Esophagus squamous epithelium (tissue), 5 donors: ENCODE measurements at regions not wholly inside any gene's neighbourhood (a gene's known extent, or its start where the extent isn't known, plus 50 kb on each side); places are given as distances from the start of the nearest gene placed in this dataset.

ENCODE experiments used
- DNase-seq: peaks from one replicate; lab custom pipeline; 2025; lab: John Stamatoyannopoulos, UW
- H3K27ac ChIP-seq, 4 donors: fragments of 200-600 bp; sonication (generic); one replicate each; pipeline ENCODE4 v1.5.1; 2016 to 2019; ENCODE audit warnings: mild to moderate bottlenecking in 1 of 4
- H3K27me3 ChIP-seq, 4 donors: fragments of 200-600 bp; sonication (generic); 1 replicate in 3 of 4; 2 replicates in 1 of 4; pipeline versions ENCODE4 v1.5.1 to v1.6.0; 2017 to 2021; ENCODE audit warnings: antibody characterized with exemption in 1 of 4
- H3K36me3 ChIP-seq, 3 donors: fragments of 200-600 bp; sonication (generic); one replicate each; pipeline ENCODE4 v1.5.1; 2016 to 2019
- H3K4me1 ChIP-seq, 3 donors: fragments of 200-600 bp; sonication (generic); one replicate each; pipeline ENCODE4 v1.5.1; 2017 to 2019
- H3K4me3 ChIP-seq, 4 donors: fragments of 200-600 bp; sonication (generic); 1 replicate in 3 of 4; 2 replicates in 1 of 4; pipeline ENCODE4 v1.5.1; 2016 to 2019; ENCODE audit warnings: mild to moderate bottlenecking in 2 of 4, moderate library complexity in 1 of 4
- H3K9me3 ChIP-seq, 3 donors: fragments of 200-600 bp; sonication (generic); one replicate each; pipeline ENCODE4 v1.5.1; 2016 to 2019
- POLR2A ChIP-seq, 4 donors: fragments of 450-650 bp; IDR thresholded peaks; one replicate each; pipeline ENCODE4 v1.6.1; 2017; ENCODE audit warnings: antibody characterized with exemption in 4 of 4, mild to moderate bottlenecking in 4 of 4, moderate library complexity in 3 of 4
- WGBS, 2 donors: methylation state at CpG; one replicate each; pipeline ENCODE4 v1.1.5; 2018; 5-methylcytosine and 5-hydroxymethylcytosine counted together
- intact Hi-C: fragments of 100-400 bp; cut with DNase I; formaldehyde crosslinking; loops from one replicate; pipeline ENCODE4 v1.15.0; 2022
- TF ChIP-seq, protein P1 (sequence below), 6 experiments: fragments of 450-650 bp in 4 of 6; fragments of 200-600 bp in 2 of 6; sonication (generic) in 2 of 6; IDR thresholded peaks; one replicate each; pipeline ENCODE4 v1.5.1; 2016 to 2019; ENCODE audit warnings: antibody characterized with exemption in 6 of 6, mild to moderate bottlenecking in 4 of 6, moderate library complexity in 4 of 6
- donor health status: DM: yes; HTN: yes; CAD: no.

GRCh38 chr2:76307495-76307894 is 596.8 kb upstream of the GCFC2 start:
- Histone ChIP-seq H3K9me3 (no peaks in the 10 kb centered on the region), H3K27me3 (no peaks in the 10 kb centered on the region), H3K4me3 (no peak overlapping the region), H3K4me1 (no peaks in the 10 kb centered on the region), H3K36me3 (no peaks in the 10 kb centered on the region), H3K27ac (no peak overlapping the region)
- TF ChIP-seq POLR2A (IDR thresholded peaks at IDR 0.05) = no peak
- TF ChIP-seq, protein P1, sequence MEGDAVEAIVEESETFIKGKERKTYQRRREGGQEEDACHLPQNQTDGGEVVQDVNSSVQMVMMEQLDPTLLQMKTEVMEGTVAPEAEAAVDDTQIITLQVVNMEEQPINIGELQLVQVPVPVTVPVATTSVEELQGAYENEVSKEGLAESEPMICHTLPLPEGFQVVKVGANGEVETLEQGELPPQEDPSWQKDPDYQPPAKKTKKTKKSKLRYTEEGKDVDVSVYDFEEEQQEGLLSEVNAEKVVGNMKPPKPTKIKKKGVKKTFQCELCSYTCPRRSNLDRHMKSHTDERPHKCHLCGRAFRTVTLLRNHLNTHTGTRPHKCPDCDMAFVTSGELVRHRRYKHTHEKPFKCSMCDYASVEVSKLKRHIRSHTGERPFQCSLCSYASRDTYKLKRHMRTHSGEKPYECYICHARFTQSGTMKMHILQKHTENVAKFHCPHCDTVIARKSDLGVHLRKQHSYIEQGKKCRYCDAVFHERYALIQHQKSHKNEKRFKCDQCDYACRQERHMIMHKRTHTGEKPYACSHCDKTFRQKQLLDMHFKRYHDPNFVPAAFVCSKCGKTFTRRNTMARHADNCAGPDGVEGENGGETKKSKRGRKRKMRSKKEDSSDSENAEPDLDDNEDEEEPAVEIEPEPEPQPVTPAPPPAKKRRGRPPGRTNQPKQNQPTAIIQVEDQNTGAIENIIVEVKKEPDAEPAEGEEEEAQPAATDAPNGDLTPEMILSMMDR (IDR thresholded peaks at IDR 0.05) = no peak
- intact Hi-C loops = no loop called here
- no peak for DNase-seq

DNA sequence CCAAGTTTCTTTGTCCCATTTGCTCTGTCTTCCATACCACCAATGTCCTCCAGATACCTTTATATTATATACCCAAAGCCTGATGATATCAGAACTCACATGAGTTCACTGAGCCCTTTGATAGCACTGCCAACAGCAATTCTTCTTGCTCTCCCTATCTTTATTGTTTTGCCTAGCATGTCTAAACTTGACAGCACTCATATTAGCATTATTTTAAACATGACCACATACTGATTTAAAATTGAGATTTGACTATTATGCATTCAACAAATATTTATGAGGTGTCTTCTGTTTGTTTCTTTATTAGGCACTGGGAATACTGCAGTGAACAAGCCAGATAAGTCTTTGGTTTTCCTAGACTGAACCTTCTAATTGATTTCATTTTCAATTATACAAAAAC is 587.3 kb upstream of the GCFC2 start:
- DNase-seq = no peak
- no peak overlapping the region for H3K4me3 ChIP-seq
- H3K9me3 ChIP-seq = no peaks in the 10 kb centered on the region
- H3K27ac ChIP-seq = no peak overlapping the region
- intact Hi-C loops = no loop called here
- H3K4me1 ChIP-seq = no peaks in the 10 kb centered on the region
- no peaks in the 10 kb centered on the region for H3K27me3 ChIP-seq
- TF ChIP-seq, protein P1 (IDR thresholded peaks at IDR 0.05) = no peak
- TF ChIP-seq POLR2A (IDR thresholded peaks at IDR 0.05) = no peak
- no peaks in the 10 kb centered on the region for H3K36me3 ChIP-seq

- Histone ChIP-seq H3K27me3 (no peaks in the 10 kb centered on the region), H3K27ac (no peak overlapping the region), H3K4me3 (no peak overlapping the region), H3K9me3 (no peaks in the 10 kb centered on the region), H3K4me1 (no peaks in the 10 kb centered on the region), H3K36me3 (no peaks in the 10 kb centered on the region)
- TF ChIP-seq, protein P1 (IDR thresholded peaks at IDR 0.05) = no peak
- no peak for TF ChIP-seq POLR2A (IDR thresholded peaks at IDR 0.05)
- DNase-seq = no peak
- intact Hi-C loops = no loop called here
- 83 to 86% methylated on average over 3 of the region's 3 CpGs for WGBS, 2 donors
These were observed 585.7 kb upstream of the GCFC2 start for GRCh38 chr2:76296438-76296837.

GRCh38 chr2:76295762-76296161 is 585.0 kb upstream of the GCFC2 start:
- H3K27me3 ChIP-seq = no peaks in the 10 kb centered on the region
- no peak for DNase-seq

DNA sequence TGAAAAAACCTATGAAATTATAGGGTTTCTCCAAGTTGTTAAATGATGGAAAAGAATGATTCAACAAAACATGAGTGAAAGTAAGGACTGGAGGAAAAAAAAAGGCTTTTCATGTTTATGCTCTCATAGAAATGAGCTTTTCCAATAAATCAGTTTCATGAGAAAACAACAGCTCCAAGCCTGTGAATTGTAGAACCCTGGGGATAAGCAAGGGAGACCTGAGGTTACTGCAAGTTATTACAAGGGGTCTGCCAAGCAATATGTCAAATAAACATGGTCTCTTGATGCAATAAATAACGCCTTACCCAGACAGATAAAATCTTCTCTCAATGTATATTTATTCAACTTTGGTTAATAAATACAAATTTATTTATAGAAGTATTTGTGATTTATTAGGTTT is 577.9 kb upstream of the GCFC2 start:
- Histone ChIP-seq H3K36me3 (no peaks in the 10 kb centered on the region), H3K27ac (no peak overlapping the region), H3K4me1 (no peaks in the 10 kb centered on the region), H3K4me3 (no peak overlapping the region), H3K27me3 (no peaks in the 10 kb centered on the region), H3K9me3 (no peaks in the 10 kb centered on the region)
- WGBS, 2 donors = 10 to 22% methylated on average over 1 of the region's 1 CpG
- intact Hi-C loops = no loop called here
- DNase-seq = no peak
- no peak for TF ChIP-seq POLR2A (IDR thresholded peaks at IDR 0.05)
- TF ChIP-seq, protein P1 (IDR thresholded peaks at IDR 0.05) = no peak

More at GRCh38 chr2:76295762-76296161, 585.0 kb upstream of the GCFC2 start:
- no peak for TF ChIP-seq POLR2A (IDR thresholded peaks at IDR 0.05)
- TF ChIP-seq, protein P1 (IDR thresholded peaks at IDR 0.05) = no peak
- intact Hi-C loops = no loop called here
- H3K4me1 ChIP-seq = no peaks in the 10 kb centered on the region
- no peaks in the 10 kb centered on the region for H3K9me3 ChIP-seq
- H3K36me3 ChIP-seq = no peaks in the 10 kb centered on the region
- no peak overlapping the region for H3K4me3 ChIP-seq
- no peak overlapping the region for H3K27ac ChIP-seq
